Neuronal stem cell (in vitro differentiated cells): ENCODE measurements at regions not wholly inside any gene's neighbourhood (a gene's known extent, or its start where the extent isn't known, plus 50 kb on each side); places are given as distances from the start of the nearest gene placed in this dataset.

Source experiments
- DNase-seq: peaks from one replicate; pipeline ENCODE4 v3.0.0-alpha.2; 2013; ENCODE audit warnings: low spot score
- H2AFZ ChIP-seq: one replicate; pipeline ENCODE4 v1.6.1; 2013; ENCODE audit warnings: mild to moderate bottlenecking, low read length, inconsistent platforms
- H2AK5ac ChIP-seq: 2 replicates; pipeline ENCODE4 v1.6.1; 2013; ENCODE audit warnings: low read depth, mild to moderate bottlenecking, inconsistent platforms, low read length, moderate library complexity, mixed read lengths
- H2BK120ac ChIP-seq: 2 replicates; pipeline ENCODE4 v1.6.1; 2013; ENCODE audit warnings: low read depth, mild to moderate bottlenecking, inconsistent platforms, low read length, moderate library complexity, mixed read lengths
- H2BK12ac ChIP-seq: one replicate; pipeline ENCODE4 v1.6.1; 2013; ENCODE audit warnings: low read length, inconsistent platforms
- H2BK15ac ChIP-seq: 2 replicates; pipeline ENCODE4 v1.6.1; 2013; ENCODE audit warnings: mild to moderate bottlenecking, low read length, inconsistent platforms, mixed read lengths
- H2BK5ac ChIP-seq: one replicate; pipeline ENCODE4 v1.6.1; 2013; ENCODE audit warnings: inconsistent platforms, mild to moderate bottlenecking, low read length, moderate library complexity
- H3K14ac ChIP-seq: one replicate; pipeline ENCODE4 v1.6.1; 2013; ENCODE audit warnings: low read length, inconsistent platforms
- H3K18ac ChIP-seq: 2 replicates; pipeline ENCODE4 v1.6.1; 2013; ENCODE audit warnings: low read length, inconsistent platforms
- H3K23ac ChIP-seq: 2 replicates; pipeline ENCODE4 v1.6.1; 2013; ENCODE audit warnings: low read depth, mild to moderate bottlenecking, mixed read lengths, low read length, inconsistent platforms; ENCODE audit not compliant: poor library complexity
- H3K27ac ChIP-seq: replicated peaks from 3 replicates; pipeline ENCODE4 v1.5.1; 2013; ENCODE audit warnings: low read length, inconsistent platforms
- H3K27me3 ChIP-seq, 3 experiments: 2 replicates each; pipeline ENCODE4 v1.6.1; 2013; ENCODE audit warnings: low read length in 3 of 3, mild to moderate bottlenecking in 2 of 3, inconsistent platforms in 1 of 3, low read depth in 1 of 3, mixed read lengths in 1 of 3, moderate library complexity in 1 of 3; ENCODE audit not compliant: control insufficient read depth in 3 of 3, insufficient read depth in 3 of 3
- H3K36me3 ChIP-seq, 2 donors: replicated peaks in 1 of 2; 2 replicates each; pipeline ENCODE4 v1.6.1; 2013; ENCODE audit warnings: low read length in 2 of 2; ENCODE audit not compliant: control insufficient read depth in 2 of 2, insufficient read depth in 2 of 2
- H3K4ac ChIP-seq: 2 replicates; pipeline ENCODE4 v1.6.1; 2013; ENCODE audit warnings: inconsistent platforms, mild to moderate bottlenecking, low read length, moderate library complexity
- H3K4me1 ChIP-seq, 2 donors: 1 replicate in 1 of 2; 2 replicates in 1 of 2; pipeline ENCODE4 v1.6.1; 2013; ENCODE audit warnings: low read length in 2 of 2, low read depth in 1 of 2; ENCODE audit not compliant: control insufficient read depth in 2 of 2, insufficient read depth in 1 of 2
- H3K4me2 ChIP-seq: one replicate; pipeline ENCODE4 v1.6.1; 2013; ENCODE audit warnings: mild to moderate bottlenecking, low read length, inconsistent platforms; ENCODE audit not compliant: insufficient read depth, poor library complexity, severe bottlenecking
- H3K4me3 ChIP-seq, 2 donors: 2 replicates each; pipeline ENCODE4 v1.5.1; 2013; ENCODE audit warnings: low read length in 2 of 2, mild to moderate bottlenecking in 2 of 2, inconsistent platforms in 1 of 2, moderate library complexity in 1 of 2
- H3K79me1 ChIP-seq: one replicate; pipeline ENCODE4 v1.6.1; 2013; ENCODE audit warnings: low read depth, mild to moderate bottlenecking, inconsistent platforms, low read length, moderate library complexity
- H3K9ac ChIP-seq: one replicate; pipeline ENCODE4 v1.6.1; 2013; ENCODE audit warnings: mild to moderate bottlenecking, low read depth, low read length, inconsistent platforms; ENCODE audit not compliant: poor library complexity
- H3K9me3 ChIP-seq, 2 donors: replicated peaks in 1 of 2; 2 replicates each; pipeline versions ENCODE3 to v1.6.1; 2013; ENCODE audit warnings: low read length in 2 of 2, mild to moderate bottlenecking in 2 of 2, inconsistent platforms in 1 of 2, low read depth in 1 of 2, mixed read lengths in 1 of 2, moderate library complexity in 1 of 2; ENCODE audit not compliant: control insufficient read depth in 2 of 2, insufficient read depth in 1 of 2
- H4K8ac ChIP-seq: one replicate; pipeline ENCODE4 v1.6.1; 2013; ENCODE audit warnings: low read depth, mild to moderate bottlenecking, inconsistent platforms, low read length, moderate library complexity
- H4K91ac ChIP-seq: one replicate; pipeline ENCODE4 v1.6.1; 2013; ENCODE audit warnings: low read length, low read depth, mild to moderate bottlenecking, inconsistent platforms; ENCODE audit not compliant: poor library complexity
- WGBS, 2 donors: extraction: QIAGEN DNeasy Blood & Tissue Kit; methylation state at CpG; one replicate each; pipeline ENCODE4 v1.1.7; 2013; ENCODE audit warnings: missing lambda C conversion rate in 2 of 2, mixed read lengths in 1 of 2; ENCODE audit not compliant: insufficient read length in 2 of 2, insufficient replicate concordance in 1 of 2; ENCODE audit errors: extremely low coverage in 2 of 2; 5-methylcytosine and 5-hydroxymethylcytosine counted together

GRCh38 chr19:30307191-30307974, 64.8 kb upstream of the ZNF536 start:
- no peak overlapping the region for H2BK15ac ChIP-seq
- H2AK5ac ChIP-seq: no peak overlapping the region
- no peak overlapping the region for H3K4me3 ChIP-seq
- no peak overlapping the region for H3K9ac ChIP-seq
- WGBS, 2 donors: no CpG with 5 or more reads among the region's 13 CpGs
- H3K79me1 ChIP-seq: no peaks in the 10 kb centered on the region
- H3K4me2 ChIP-seq: no peak overlapping the region
- no peak overlapping the region for H2BK12ac ChIP-seq
- H4K8ac ChIP-seq: no peak overlapping the region
- H2AFZ ChIP-seq: no peak overlapping the region
- H3K14ac ChIP-seq: no peak overlapping the region
- no peak overlapping the region for H3K23ac ChIP-seq
- no peak overlapping the region for H2BK120ac ChIP-seq
- H3K27ac ChIP-seq: no peak overlapping the region
- H4K91ac ChIP-seq: no peak overlapping the region
- H3K27me3 ChIP-seq: no peaks in the 10 kb centered on the region
- DNase-seq: no peak
- no peaks in the 10 kb centered on the region for H3K9me3 ChIP-seq
- H3K36me3 ChIP-seq: no peaks in the 10 kb centered on the region
- H3K4ac ChIP-seq: no peak overlapping the region
- H3K4me1 ChIP-seq: peaks cover 17 to 18% of the 10 kb centered on the region in 2 donors
- H2BK5ac ChIP-seq: no peak overlapping the region
- H3K18ac ChIP-seq: no peak overlapping the region

- Histone ChIP-seq H3K36me3 (no peaks in the 10 kb centered on the region), H3K18ac (no peak overlapping the region), H3K4me1 (peaks cover 17 to 18% of the 10 kb centered on the region in 2 donors), H4K8ac (no peak overlapping the region), H3K14ac (no peak overlapping the region), H3K9me3 (no peaks in the 10 kb centered on the region), H2AFZ (no peak overlapping the region), H3K27ac (no peak overlapping the region), H2BK120ac (no peak overlapping the region), H3K4ac (no peak overlapping the region), H3K23ac (no peak overlapping the region), H3K4me3 (no peak overlapping the region), H4K91ac (no peak overlapping the region), H3K27me3 (no peaks in the 10 kb centered on the region), H2BK5ac (no peak overlapping the region), H3K9ac (no peak overlapping the region), H3K79me1 (no peaks in the 10 kb centered on the region), H2AK5ac (no peak overlapping the region), H3K4me2 (no peak overlapping the region), H2BK15ac (no peak overlapping the region), H2BK12ac (no peak overlapping the region)
- WGBS, 2 donors: no CpG with 5 or more reads among the region's 6 CpGs
- DNase-seq: no peak
Observed at GRCh38 chr19:30309176-30309575, 63.0 kb upstream of the ZNF536 start.

- Histone ChIP-seq H3K14ac (no peak overlapping the region), H3K4ac (no peak overlapping the region), H3K9me3 (no peaks in the 10 kb centered on the region), H2BK120ac (no peak overlapping the region), H3K27ac (no peak overlapping the region), H3K23ac (no peak overlapping the region), H2BK12ac (no peak overlapping the region), H3K27me3 (no peaks in the 10 kb centered on the region), H3K4me2 (no peak overlapping the region), H3K79me1 (no peaks in the 10 kb centered on the region), H2BK5ac (no peak overlapping the region), H3K36me3 (no peaks in the 10 kb centered on the region), H2AFZ (peak overlapping the region; percentile 27), H3K9ac (no peak overlapping the region), H3K4me1 (peaks cover 17 to 18% of the 10 kb centered on the region in 2 donors), H3K18ac (no peak overlapping the region), H3K4me3 (no peak overlapping the region), H4K91ac (no peak overlapping the region), H2BK15ac (no peak overlapping the region), H2AK5ac (no peak overlapping the region), H4K8ac (no peak overlapping the region)
- peak; percentile 20 for DNase-seq
- no CpG with 5 or more reads among the region's 14 CpGs for WGBS, 2 donors
Observed at GRCh38 chr19:30309905-30310601, 62.1 kb upstream of the ZNF536 start.

GRCh38 chr19:30310602-30311263, 61.5 kb upstream of the ZNF536 start:
- Histone ChIP-seq H3K9ac (no peak overlapping the region), H4K91ac (peak overlapping the region; percentile 8), H3K9me3 (no peaks in the 10 kb centered on the region), H2BK5ac (peak overlapping the region; percentile 31), H3K14ac (peak overlapping the region; percentile 60), H3K79me1 (no peaks in the 10 kb centered on the region), H2BK15ac (peak overlapping the region; percentile 30), H3K4ac (peak overlapping the region; percentile 39), H3K27me3 (no peaks in the 10 kb centered on the region), H2AFZ (peak overlapping the region; percentile 27), H2BK12ac (peak overlapping the region; percentile 49), H3K23ac (peak overlapping the region; percentile 52), H4K8ac (no peak overlapping the region), H3K27ac (no peak overlapping the region), H3K18ac (peak overlapping the region; percentile 90), H3K36me3 (no peaks in the 10 kb centered on the region), H2BK120ac (peak overlapping the region; percentile 58), H2AK5ac (peak overlapping the region; percentile 82), H3K4me1 (peaks cover 15 to 17% of the 10 kb centered on the region in 2 donors), H3K4me3 (no peak overlapping the region), H3K4me2 (no peak overlapping the region)
- no peak for DNase-seq
- WGBS, 2 donors: no CpG with 5 or more reads among the region's 16 CpGs
